IPS DF 4.7 (cell line): ENCODE measurements at regions not wholly inside any gene's neighbourhood (a gene's known extent, or its start where the extent isn't known, plus 50 kb on each side); places are given as distances from the start of the nearest gene placed in this dataset.
"Not testable (repeated sequence)": the region's sequence is repeated elsewhere in the genome, so short reads cannot be mapped to it uniquely, and the experiment has no call there.

ENCODE experiments used
- DNase-seq: peaks from one replicate; pipeline ENCODE4 v3.0.0-alpha.2; 2013; ENCODE audit warnings: low spot score; ENCODE audit errors: extremely low read depth

GRCh38 chr2:154952346-154952980 lies 254.0 kb downstream of the KCNJ3 start:
- no peak for DNase-seq

- not testable (repeated sequence) for DNase-seq
Observed at GRCh38 chr2:154947416-154947815, 248.9 kb downstream of the KCNJ3 start.

GRCh38 chr2:154945984-154946383 lies 247.5 kb downstream of the KCNJ3 start:
- DNase-seq = no peak

GRCh38 chr2:154941379-154941778 lies 242.9 kb downstream of the KCNJ3 start:
- no peak for DNase-seq

- DNase-seq = no peak
Observed at GRCh38 chr2:154934213-154934612, 235.7 kb downstream of the KCNJ3 start.

- DNase-seq = no peak
Observed at GRCh38 chr2:154924531-154924930, 226.0 kb downstream of the KCNJ3 start.

- no peak for DNase-seq
Observed at GRCh38 chr2:154914561-154914960, 216.1 kb downstream of the KCNJ3 start.

GRCh38 chr2:154912215-154912614 lies 213.7 kb downstream of the KCNJ3 start:
- no peak for DNase-seq

GRCh38 chr2:154911729-154912128 lies 213.2 kb downstream of the KCNJ3 start:
- DNase-seq = no peak

- no peak for DNase-seq
Observed at GRCh38 chr2:154910701-154911100, 212.2 kb downstream of the KCNJ3 start.

GRCh38 chr2:154908327-154908726 lies 209.8 kb downstream of the KCNJ3 start:
- DNase-seq = no peak
